Fibroblast of skin of back (primary cell): ENCODE measurements at regions not wholly inside any gene's neighbourhood (a gene's known extent, or its start where the extent isn't known, plus 50 kb on each side); places are given as distances from the start of the nearest gene placed in this dataset.
"Not testable (repeated sequence)": the region's sequence is repeated elsewhere in the genome, so short reads cannot be mapped to it uniquely, and the experiment has no call there.

Experiments
- DNase-seq: peaks from one replicate; pipeline ENCODE4 v3.0.0-alpha.2; 2013

GRCh38 chr4:97121493-97121892, 1021.8 kb downstream of the STPG2 start:
- DNase-seq: no peak

- DNase-seq: no peak
Measured at GRCh38 chr4:97123573-97123972, 1019.7 kb downstream of the STPG2 start.

- no peak for DNase-seq
Measured at GRCh38 chr4:97132435-97132834, 1010.8 kb downstream of the STPG2 start.

GRCh38 chr4:97134456-97134855, 1008.8 kb downstream of the STPG2 start:
- no peak for DNase-seq

- no peak for DNase-seq
Measured at GRCh38 chr4:97139791-97140190, 1003.5 kb downstream of the STPG2 start.

- no peak for DNase-seq
Measured at GRCh38 chr4:97140545-97140944, 1002.7 kb downstream of the STPG2 start.

GRCh38 chr4:97141332-97141731, 1001.9 kb downstream of the STPG2 start:
- DNase-seq: not testable (repeated sequence)

DNA sequence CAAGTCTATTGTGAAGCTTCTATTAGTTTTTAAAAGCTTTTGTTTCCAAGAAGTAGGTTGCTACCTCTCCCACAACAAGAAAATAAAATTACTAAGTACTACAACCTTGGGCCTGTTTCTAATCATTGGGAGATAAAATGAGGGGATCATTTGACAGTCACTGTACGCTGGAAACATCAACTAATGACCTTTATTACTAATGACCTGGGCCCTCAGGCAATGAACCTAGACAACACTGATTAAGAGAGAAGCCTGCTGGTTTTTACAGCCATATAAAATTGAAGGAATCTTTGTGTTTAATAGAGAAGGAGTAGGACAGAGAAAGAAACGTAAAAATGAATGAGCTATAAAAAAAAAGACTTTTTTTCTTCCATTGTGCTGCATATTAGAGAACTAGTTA, 1000.9 kb downstream of the STPG2 start:
- no peak for DNase-seq

GRCh38 chr4:97142893-97143292, 1000.4 kb downstream of the STPG2 start:
- DNase-seq: no peak

GRCh38 chr4:97144199-97144598, 999.1 kb downstream of the STPG2 start:
- no peak for DNase-seq

DNA sequence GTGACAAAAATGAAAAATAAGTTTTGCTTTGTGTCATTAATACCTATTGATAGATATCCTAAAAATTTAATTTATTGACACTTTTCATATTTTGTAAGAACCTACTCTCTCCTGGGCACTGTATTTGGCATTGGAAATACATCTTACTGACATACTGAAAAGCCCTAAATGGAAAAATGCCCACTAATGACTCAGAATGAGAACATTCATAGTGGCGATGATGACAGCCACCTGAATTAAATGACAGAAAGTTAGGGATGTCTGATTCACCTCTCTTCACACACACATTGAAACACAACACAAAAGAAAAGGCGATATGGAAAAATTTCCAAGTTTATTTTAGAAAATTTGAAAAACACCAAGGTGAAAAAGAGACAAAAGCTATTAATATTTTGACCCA, 992.3 kb downstream of the STPG2 start:
- no peak for DNase-seq

- no peak for DNase-seq
Measured at GRCh38 chr4:97152149-97152548, 991.1 kb downstream of the STPG2 start.

DNA sequence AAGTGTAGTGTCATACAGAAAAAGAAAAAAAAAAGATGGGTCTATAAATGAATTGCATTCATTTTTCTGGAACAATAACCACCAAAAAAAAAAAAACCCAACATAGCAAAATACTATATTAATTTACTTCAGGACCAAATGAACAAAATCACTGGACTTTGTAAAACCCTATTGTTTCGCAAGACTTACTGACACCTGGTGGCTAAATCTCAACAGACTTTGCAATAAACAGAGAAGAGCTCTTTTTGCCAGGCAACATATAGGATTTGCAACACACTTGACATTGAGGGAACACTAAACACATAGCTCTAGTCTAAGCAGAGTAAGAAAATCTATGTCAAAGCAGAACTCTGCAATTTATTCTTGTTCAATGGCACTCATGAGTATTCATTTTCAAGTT, 990.2 kb downstream of the STPG2 start:
- DNase-seq: no peak

DNA sequence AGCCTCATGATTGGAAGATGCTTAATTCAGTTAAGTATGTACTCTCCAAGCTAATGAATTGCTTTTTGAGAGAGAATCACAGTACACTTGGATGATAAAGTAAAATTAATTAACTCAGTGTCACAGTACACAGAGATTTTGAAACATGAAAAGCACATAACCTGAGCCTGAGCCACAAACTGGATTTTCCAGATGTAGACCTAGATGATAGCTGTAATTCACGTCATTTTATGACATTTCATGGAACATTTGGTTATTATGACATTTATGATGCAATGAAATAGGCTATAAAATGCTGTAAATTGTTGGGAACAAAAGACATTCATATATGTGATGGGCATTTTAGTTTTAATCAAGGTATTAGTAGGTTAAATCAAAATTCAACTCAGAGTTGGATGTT, 983.7 kb downstream of the STPG2 start:
- no peak for DNase-seq

- no peak for DNase-seq
Measured at GRCh38 chr4:97185233-97185632, 958.0 kb downstream of the STPG2 start.

DNA sequence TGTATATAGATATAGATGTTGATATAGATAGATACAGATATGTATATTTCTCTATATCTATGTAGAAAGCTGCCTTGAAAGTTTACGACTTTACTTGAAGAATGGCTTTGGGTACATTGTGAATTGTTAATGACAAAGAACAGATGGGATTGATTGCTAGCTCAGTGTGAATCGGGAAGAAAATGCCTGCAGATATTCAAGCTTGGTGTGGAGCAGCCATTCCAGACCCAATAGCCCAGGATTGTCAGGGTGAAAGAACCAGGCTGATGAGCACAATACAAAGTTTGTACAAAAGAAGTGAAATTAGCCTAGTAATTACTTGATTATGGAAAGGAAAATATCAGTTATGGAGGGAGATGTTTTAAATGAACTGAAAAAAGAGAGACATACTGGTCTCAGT, 946.2 kb downstream of the STPG2 start:
- no peak for DNase-seq

GRCh38 chr4:97208749-97209148, 934.5 kb downstream of the STPG2 start:
- no peak for DNase-seq

DNA sequence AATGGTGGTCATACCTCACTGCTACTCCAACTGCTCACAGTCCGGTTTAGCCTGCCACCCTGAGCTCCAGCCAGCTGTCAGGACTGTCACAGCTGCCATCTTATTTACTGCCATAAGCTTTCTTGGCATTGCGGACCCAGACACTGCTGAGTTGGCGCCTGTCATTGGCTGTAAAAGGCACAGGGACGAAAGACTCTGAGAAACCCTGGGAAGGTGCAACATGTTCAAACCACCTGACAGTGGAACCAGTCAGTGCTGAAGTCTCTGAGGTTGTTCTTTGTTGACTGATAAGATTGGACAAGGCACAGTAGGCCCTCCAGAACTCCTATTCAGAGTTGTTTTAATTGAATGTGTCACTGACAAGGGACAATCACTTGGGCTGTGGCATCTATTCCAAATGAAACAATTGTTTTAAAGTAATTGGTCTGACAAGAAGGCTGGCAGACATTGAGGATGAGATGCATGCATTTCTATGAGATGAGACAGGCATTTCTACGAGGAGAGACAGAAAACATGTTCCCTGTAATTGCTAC, 927.8 kb downstream of the STPG2 start:
- no peak for DNase-seq

DNA sequence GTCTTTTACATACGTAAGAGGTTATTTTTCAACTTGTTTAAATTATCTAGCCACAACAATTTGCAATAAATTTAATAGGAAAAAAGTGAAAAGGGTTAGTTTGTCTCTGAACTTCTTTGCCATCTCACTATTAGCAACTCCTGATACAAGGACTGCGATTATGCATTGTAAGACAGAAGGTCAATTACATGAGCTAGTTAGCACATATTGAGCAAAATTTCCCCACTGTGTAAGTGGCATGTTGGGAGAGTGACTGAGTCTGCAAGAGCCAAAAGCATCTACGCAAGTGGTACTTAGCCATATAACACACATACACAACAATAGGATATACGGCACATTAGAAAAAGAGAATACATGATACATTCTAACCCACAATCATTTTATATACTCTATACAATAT, 927.2 kb downstream of the STPG2 start:
- DNase-seq: no peak

DNA sequence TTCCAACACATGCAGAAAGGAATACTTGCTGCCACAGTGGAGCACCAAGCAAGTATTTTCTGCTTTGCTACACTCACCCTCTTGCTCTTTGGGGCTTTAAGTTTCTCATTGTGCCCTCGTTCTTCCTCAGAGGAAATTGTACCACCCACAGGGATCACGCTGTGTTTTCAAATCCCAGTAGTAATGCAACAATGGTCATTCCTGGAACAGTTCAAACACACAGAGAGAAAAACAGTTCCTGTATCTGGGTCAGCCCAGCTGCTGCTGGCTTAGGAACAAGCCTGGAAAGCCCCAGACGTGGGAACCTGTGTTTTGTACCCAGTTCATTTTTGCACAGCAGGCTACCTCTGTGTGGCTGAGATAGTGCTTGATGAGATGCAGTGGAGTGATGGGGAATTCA, 907.8 kb downstream of the STPG2 start:
- DNase-seq: no peak

- DNase-seq: no peak
Measured at GRCh38 chr4:97238956-97239666, 904.2 kb downstream of the STPG2 start.

- no peak for DNase-seq
Measured at GRCh38 chr4:97239667-97239997, 903.6 kb downstream of the STPG2 start.

GRCh38 chr4:97252615-97253154, 890.6 kb downstream of the STPG2 start:
- no peak for DNase-seq

GRCh38 chr4:97262769-97263168, 880.5 kb downstream of the STPG2 start:
- DNase-seq: no peak

GRCh38 chr4:97270051-97270450, 873.2 kb downstream of the STPG2 start:
- no peak for DNase-seq
